Mesendoderm (in vitro differentiated cells): ENCODE measurements at regions not wholly inside any gene's neighbourhood (a gene's known extent, or its start where the extent isn't known, plus 50 kb on each side); places are given as distances from the start of the nearest gene placed in this dataset.
A peak's percentile ranks its signal among the peaks of the same experiment; 100 is the strongest.

Experiments used
- DNase-seq: peaks from one replicate; pipeline ENCODE4 v3.0.0; 2013
- H2AK5ac ChIP-seq: 2 replicates; pipeline ENCODE4 v1.6.1; 2013; ENCODE audit warnings: low read length, inconsistent platforms
- H2BK120ac ChIP-seq: 2 replicates; pipeline ENCODE4 v1.6.1; 2013; ENCODE audit warnings: low read depth, mild to moderate bottlenecking, low read length, moderate library complexity, mixed read lengths
- H2BK15ac ChIP-seq: replicated peaks from 2 replicates; pipeline ENCODE4 v1.6.1; 2013; ENCODE audit warnings: low read depth, mild to moderate bottlenecking, moderate library complexity
- H2BK5ac ChIP-seq: 2 replicates; pipeline ENCODE4 v1.6.1; 2013; ENCODE audit warnings: low read length, inconsistent platforms
- H3K18ac ChIP-seq: 2 replicates; pipeline ENCODE4 v1.6.1; 2013; ENCODE audit warnings: mild to moderate bottlenecking, low read length, mixed read lengths
- H3K23ac ChIP-seq: one replicate; pipeline ENCODE4 v1.6.1; 2013; ENCODE audit warnings: low read length
- H3K27ac ChIP-seq: 2 replicates; pipeline ENCODE4 v1.5.1; 2013; ENCODE audit warnings: low read depth, mild to moderate bottlenecking, inconsistent platforms, low read length, moderate library complexity
- H3K27me3 ChIP-seq: 2 replicates; pipeline ENCODE4 v1.6.1; 2013; ENCODE audit warnings: low read length, control low read depth, mild to moderate bottlenecking, inconsistent platforms; ENCODE audit not compliant: insufficient read depth, poor library complexity
- H3K36me3 ChIP-seq: 2 replicates; pipeline ENCODE4 v1.6.1; 2013; ENCODE audit warnings: low read length, inconsistent platforms; ENCODE audit not compliant: control insufficient read depth, insufficient read depth
- H3K4ac ChIP-seq: one replicate; pipeline ENCODE4 v1.6.1; 2013; ENCODE audit warnings: low read depth, mild to moderate bottlenecking, low read length, moderate library complexity
- H3K4me1 ChIP-seq: 2 replicates; pipeline ENCODE4 v1.6.1; 2013; ENCODE audit warnings: low read depth, low read length, inconsistent platforms; ENCODE audit not compliant: control insufficient read depth
- H3K4me2 ChIP-seq: 2 replicates; pipeline ENCODE4 v1.6.1; 2013; ENCODE audit warnings: low read length
- H3K4me3 ChIP-seq: 2 replicates; pipeline ENCODE4 v1.5.1; 2013; ENCODE audit warnings: mild to moderate bottlenecking, low read length
- H3K56ac ChIP-seq: one replicate; pipeline ENCODE4 v1.6.1; 2013; ENCODE audit warnings: low read length
- H3K79me1 ChIP-seq: 2 replicates; pipeline ENCODE4 v1.6.1; 2013; ENCODE audit warnings: low read length, inconsistent platforms
- H3K79me2 ChIP-seq: 2 replicates; pipeline ENCODE4 v1.6.1; 2013; ENCODE audit warnings: mild to moderate bottlenecking, low read length; ENCODE audit not compliant: control insufficient read depth, insufficient read depth
- H3K9ac ChIP-seq: 2 replicates; pipeline ENCODE4 v1.6.1; 2013; ENCODE audit warnings: low read length, inconsistent platforms
- H4K5ac ChIP-seq: one replicate; pipeline ENCODE4 v1.6.1; 2013; ENCODE audit warnings: low read length
- H4K8ac ChIP-seq: one replicate; pipeline ENCODE4 v1.6.1; 2013; ENCODE audit warnings: low read depth, mild to moderate bottlenecking, control low read depth, low read length, moderate library complexity
- WGBS: extraction: QIAGEN DNeasy Blood & Tissue Kit; methylation state at CpG from one replicate; pipeline ENCODE4 v1.1.7; 2013; ENCODE audit warnings: low lambda C conversion rate, missing lambda C conversion rate; ENCODE audit not compliant: insufficient coverage; ENCODE audit errors: extremely low coverage; 5-methylcytosine and 5-hydroxymethylcytosine counted together

- Histone ChIP-seq H3K56ac (no peak overlapping the region), H3K4ac (no peak overlapping the region), H3K4me1 (no peaks in the 10 kb centered on the region), H2BK5ac (no peak overlapping the region), H3K79me2 (no peaks in the 10 kb centered on the region), H3K9ac (no peak overlapping the region), H4K8ac (no peak overlapping the region), H2BK15ac (no peak overlapping the region), H3K79me1 (no peaks in the 10 kb centered on the region), H3K18ac (no peak overlapping the region), H3K36me3 (no peaks in the 10 kb centered on the region), H3K23ac (no peak overlapping the region), H3K27ac (no peak overlapping the region), H2BK120ac (no peak overlapping the region), H3K4me3 (no peak overlapping the region), H2AK5ac (no peak overlapping the region), H4K5ac (no peak overlapping the region), H3K27me3 (no peaks in the 10 kb centered on the region), H3K4me2 (no peak overlapping the region)
- WGBS = no CpG with 5 or more reads among the region's 3 CpGs
- DNase-seq = peak; percentile 16
Measured at GRCh38 chr15:46111730-46112129, 476.9 kb downstream of the SQOR start.

GRCh38 chr15:46117071-46117470, 482.2 kb downstream of the SQOR start:
- Histone ChIP-seq H3K4me3 (no peak overlapping the region), H3K56ac (no peak overlapping the region), H3K4ac (no peak overlapping the region), H4K8ac (no peak overlapping the region), H2AK5ac (no peak overlapping the region), H3K27me3 (no peaks in the 10 kb centered on the region), H2BK15ac (no peak overlapping the region), H3K18ac (no peak overlapping the region), H3K4me2 (no peak overlapping the region), H3K9ac (no peak overlapping the region), H3K23ac (no peak overlapping the region), H2BK120ac (no peak overlapping the region), H4K5ac (no peak overlapping the region), H2BK5ac (no peak overlapping the region), H3K79me1 (no peaks in the 10 kb centered on the region), H3K4me1 (no peaks in the 10 kb centered on the region), H3K36me3 (no peaks in the 10 kb centered on the region), H3K27ac (no peak overlapping the region), H3K79me2 (no peaks in the 10 kb centered on the region)
- no peak for DNase-seq

GRCh38 chr15:46120713-46121112, 485.9 kb downstream of the SQOR start:
- no peaks in the 10 kb centered on the region for H3K79me1 ChIP-seq
- H2BK5ac ChIP-seq = no peak overlapping the region
- DNase-seq = no peak
- H3K18ac ChIP-seq = no peak overlapping the region
- WGBS = no CpG with 5 or more reads among the region's 3 CpGs
- H3K4me1 ChIP-seq = no peaks in the 10 kb centered on the region
- H3K79me2 ChIP-seq = no peaks in the 10 kb centered on the region
- no peak overlapping the region for H3K4me2 ChIP-seq
- H4K8ac ChIP-seq = no peak overlapping the region
- H3K27me3 ChIP-seq = no peaks in the 10 kb centered on the region
- H4K5ac ChIP-seq = no peak overlapping the region
- H2BK15ac ChIP-seq = no peak overlapping the region
- no peak overlapping the region for H2AK5ac ChIP-seq
- no peaks in the 10 kb centered on the region for H3K36me3 ChIP-seq
- no peak overlapping the region for H3K23ac ChIP-seq
- H3K56ac ChIP-seq = no peak overlapping the region
- H3K4me3 ChIP-seq = no peak overlapping the region
- no peak overlapping the region for H3K4ac ChIP-seq
- H2BK120ac ChIP-seq = no peak overlapping the region
- H3K9ac ChIP-seq = no peak overlapping the region
- no peak overlapping the region for H3K27ac ChIP-seq

- H3K23ac ChIP-seq = no peak overlapping the region
- no peak overlapping the region for H3K18ac ChIP-seq
- no peaks in the 10 kb centered on the region for H3K79me2 ChIP-seq
- no peak overlapping the region for H3K27ac ChIP-seq
- no peaks in the 10 kb centered on the region for H3K79me1 ChIP-seq
- no peak overlapping the region for H4K5ac ChIP-seq
- no peak overlapping the region for H2BK15ac ChIP-seq
- H3K4me2 ChIP-seq = no peak overlapping the region
- H3K4me1 ChIP-seq = no peaks in the 10 kb centered on the region
- no peak overlapping the region for H2BK120ac ChIP-seq
- no peak overlapping the region for H3K4ac ChIP-seq
- no peak overlapping the region for H3K9ac ChIP-seq
- no peak overlapping the region for H2BK5ac ChIP-seq
- H3K56ac ChIP-seq = no peak overlapping the region
- no peaks in the 10 kb centered on the region for H3K36me3 ChIP-seq
- no peak overlapping the region for H3K4me3 ChIP-seq
- no peak overlapping the region for H4K8ac ChIP-seq
- no peaks in the 10 kb centered on the region for H3K27me3 ChIP-seq
- no peak overlapping the region for H2AK5ac ChIP-seq
- DNase-seq = no peak
Measured at GRCh38 chr15:46121441-46121840, 486.6 kb downstream of the SQOR start.

GRCh38 chr15:46126581-46126980, 491.8 kb downstream of the SQOR start:
- Histone ChIP-seq H3K36me3 (no peaks in the 10 kb centered on the region), H3K4me1 (no peaks in the 10 kb centered on the region), H3K79me1 (no peaks in the 10 kb centered on the region), H3K4me2 (no peak overlapping the region), H2BK120ac (no peak overlapping the region), H4K5ac (no peak overlapping the region), H3K79me2 (no peaks in the 10 kb centered on the region), H3K4ac (no peak overlapping the region), H3K18ac (no peak overlapping the region), H3K23ac (no peak overlapping the region), H3K9ac (no peak overlapping the region), H3K27ac (no peak overlapping the region), H3K56ac (no peak overlapping the region), H2BK15ac (no peak overlapping the region), H3K27me3 (no peaks in the 10 kb centered on the region), H4K8ac (no peak overlapping the region), H3K4me3 (no peak overlapping the region), H2AK5ac (no peak overlapping the region), H2BK5ac (no peak overlapping the region)
- no CpG with 5 or more reads among the region's 3 CpGs for WGBS
- DNase-seq = no peak

- no peak overlapping the region for H3K56ac ChIP-seq
- no peak overlapping the region for H3K9ac ChIP-seq
- no peak overlapping the region for H2AK5ac ChIP-seq
- DNase-seq = no peak
- H4K8ac ChIP-seq = no peak overlapping the region
- no peak overlapping the region for H3K4ac ChIP-seq
- no peak overlapping the region for H3K4me2 ChIP-seq
- H3K36me3 ChIP-seq = no peaks in the 10 kb centered on the region
- H2BK15ac ChIP-seq = no peak overlapping the region
- no peaks in the 10 kb centered on the region for H3K79me1 ChIP-seq
- H2BK5ac ChIP-seq = no peak overlapping the region
- H3K4me3 ChIP-seq = no peak overlapping the region
- H4K5ac ChIP-seq = no peak overlapping the region
- no peak overlapping the region for H2BK120ac ChIP-seq
- H3K27me3 ChIP-seq = no peaks in the 10 kb centered on the region
- H3K18ac ChIP-seq = no peak overlapping the region
- WGBS = no CpG with 5 or more reads among the region's 3 CpGs
- H3K23ac ChIP-seq = no peak overlapping the region
- no peaks in the 10 kb centered on the region for H3K79me2 ChIP-seq
- no peaks in the 10 kb centered on the region for H3K4me1 ChIP-seq
- H3K27ac ChIP-seq = no peak overlapping the region
Measured at GRCh38 chr15:46127361-46127874, 492.6 kb downstream of the SQOR start.
